Ovary (tissue), 7 donors: ENCODE measurements at regions not wholly inside any gene's neighbourhood (a gene's known extent, or its start where the extent isn't known, plus 50 kb on each side); places are given as distances from the start of the nearest gene placed in this dataset.

Source experiments
- DNase-seq, 5 donors: peaks; one replicate each; pipeline ENCODE4 v3.0.0-alpha.2; 2019 to 2020
- H3K27ac ChIP-seq, 2 donors: fragments of 200-600 bp; one replicate each; pipeline versions ENCODE4 v1.5.1 to v1.8.0; 2019 to 2022
- H3K27me3 ChIP-seq: fragments of 200-600 bp; one replicate; pipeline ENCODE4 v1.8.0; 2022
- H3K36me3 ChIP-seq: fragments of 200-600 bp; sonication (generic); one replicate; pipeline ENCODE4 v1.5.1; 2019
- H3K4me1 ChIP-seq: one replicate; pipeline ENCODE4 v1.8.1; 2013; ENCODE audit warnings: mild to moderate bottlenecking, moderate library complexity; ENCODE audit not compliant: insufficient read depth
- H3K4me3 ChIP-seq: fragments of 200-600 bp; sonication (generic); one replicate; pipeline ENCODE4 v1.5.1; 2017
- H3K9me3 ChIP-seq, 2 donors: fragments of 200-600 bp in 1 of 2; sonication (generic) in 1 of 2; one replicate each; pipeline versions ENCODE4 v1.5.1 to v1.8.1; 2013 to 2019; ENCODE audit warnings: mild to moderate bottlenecking in 1 of 2, moderate library complexity in 1 of 2
- CTCF ChIP-seq, 3 donors: fragments of 450-650 bp in 2 of 3; fragments of 200-600 bp in 1 of 3; IDR thresholded peaks; one replicate each; pipeline versions ENCODE4 v1.5.1 to v1.8.0; 2016 to 2022; ENCODE audit warnings: antibody characterized with exemption in 3 of 3, mild to moderate bottlenecking in 1 of 3
- EP300 ChIP-seq: sonication (generic); formaldehyde crosslinking; IDR thresholded peaks from one replicate; pipeline ENCODE4 v1.6.1; 2017; ENCODE audit warnings: antibody characterized with exemption
- POLR2A ChIP-seq: fragments of 450-650 bp; IDR thresholded peaks from one replicate; pipeline ENCODE4 v1.6.1; 2017; ENCODE audit warnings: antibody characterized with exemption, mild to moderate bottlenecking, moderate library complexity
- WGBS, 3 donors: extraction: QIAGEN DNeasy Blood & Tissue Kit in 1 of 3; methylation state at CpG; one replicate each; pipeline versions ENCODE4 v1.1.5 to v1.1.7; 2013 to 2017; 5-methylcytosine and 5-hydroxymethylcytosine counted together
- intact Hi-C, 4 donors: fragments of 100-400 bp; cut with DNase I; formaldehyde crosslinking; loops; one replicate each; pipeline versions ENCODE4 v1.11.0 to v1.15.1; 2022 to 2023
- donor health status: DM: no; HTN: no; CAD: no; lungs with moderate emphysema.
- donor health status: DM: no; HTN: no; CAD: no.
- donor health status: Bipolar disorder and iron deficiency.
- donor health status: DM: no; HTN: no; CAD: no.
- donor health status: DM: yes; HTN: yes; CAD: no.

GRCh38 chr9:7977586-7977985, 178.0 kb upstream of the DMAC1 start:
- intact Hi-C loops, result no loop called here
- Histone ChIP-seq H3K9me3 (no peaks in the 10 kb centered on the region), H3K4me3 (no peak overlapping the region), H3K36me3 (no peaks in the 10 kb centered on the region), H3K27me3 (no peaks in the 10 kb centered on the region), H3K4me1 (no peaks in the 10 kb centered on the region), H3K27ac (no peak overlapping the region)
- DNase-seq, result no peak
- TF ChIP-seq POLR2A, result no peak
- TF ChIP-seq EP300, result no peak
- no peak for TF ChIP-seq CTCF (IDR thresholded peaks at IDR 0.05)
- 72 to 82% (median 74%) methylated on average over 5 of the region's 5 CpGs for WGBS, 3 donors

DNA sequence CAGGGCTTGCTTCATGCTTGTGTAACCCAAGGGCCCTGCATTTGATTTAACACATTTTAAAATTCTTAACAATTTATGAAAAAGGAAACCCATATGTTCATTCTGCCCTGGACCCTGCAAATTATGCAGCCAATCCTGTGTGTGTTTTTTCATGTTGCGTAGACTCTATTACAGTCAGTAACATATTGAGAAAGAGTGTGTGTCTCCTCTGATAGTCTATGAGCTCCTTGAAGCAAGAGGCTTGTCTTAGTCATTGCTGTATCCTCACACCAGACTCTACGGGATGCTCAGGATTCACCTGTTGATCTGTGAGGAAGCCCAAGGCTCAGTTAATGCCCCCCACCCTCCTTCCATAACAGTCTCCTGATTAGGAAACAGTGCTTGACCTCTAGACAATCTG, 177.3 kb upstream of the DMAC1 start:
- no peaks in the 10 kb centered on the region for H3K36me3 ChIP-seq
- intact Hi-C loops, result no loop called here
- no peak for TF ChIP-seq CTCF (IDR thresholded peaks at IDR 0.05)
- TF ChIP-seq POLR2A, result no peak
- TF ChIP-seq EP300, result no peak

GRCh38 chr9:7976167-7976755, 176.7 kb upstream of the DMAC1 start:
- Histone ChIP-seq H3K4me1 (no peaks in the 10 kb centered on the region), H3K9me3 (no peaks in the 10 kb centered on the region), H3K4me3 (no peak overlapping the region), H3K36me3 (no peaks in the 10 kb centered on the region), H3K27me3 (no peaks in the 10 kb centered on the region), H3K27ac (no peak overlapping the region)
- intact Hi-C loops, result no loop called here
- no peak for DNase-seq
- 60 to 67% (median 60%) methylated on average over 4 of the region's 4 CpGs for WGBS, 3 donors
- TF ChIP-seq EP300 (no peak), POLR2A (no peak), CTCF (IDR thresholded peaks at IDR 0.05) (no peak)

More for the DNA sequence above, 177.3 kb upstream of the DMAC1 start:
- Histone ChIP-seq H3K27me3 (no peaks in the 10 kb centered on the region), H3K27ac (no peak overlapping the region), H3K9me3 (no peaks in the 10 kb centered on the region), H3K4me1 (no peaks in the 10 kb centered on the region), H3K4me3 (no peak overlapping the region)
- 91 to 100% (median 91%) methylated on average over 2 of the region's 2 CpGs for WGBS, 3 donors
- DNase-seq, result no peak

DNA sequence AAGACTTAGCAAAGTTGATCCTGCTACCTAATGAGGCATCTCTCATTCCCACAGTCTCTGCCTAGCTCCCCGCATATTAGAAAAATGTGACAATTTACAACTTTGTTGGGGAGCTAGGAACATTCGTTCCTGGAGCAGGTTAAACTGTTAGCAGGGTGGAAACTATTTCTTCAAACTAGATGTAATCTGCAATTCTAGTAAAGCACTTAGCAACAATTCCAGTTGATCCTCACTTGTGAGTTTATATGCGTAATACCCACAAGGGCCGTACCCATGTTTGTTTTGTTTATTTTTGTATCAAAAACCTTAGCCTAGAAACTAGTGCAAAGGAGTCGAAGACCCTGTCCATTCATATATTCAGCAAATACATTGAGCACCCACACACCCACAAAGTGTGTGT, 175.8 kb upstream of the DMAC1 start:
- Histone ChIP-seq H3K9me3 (no peaks in the 10 kb centered on the region), H3K4me3 (no peak overlapping the region), H3K36me3 (no peaks in the 10 kb centered on the region), H3K27ac (no peak overlapping the region), H3K27me3 (no peaks in the 10 kb centered on the region), H3K4me1 (no peaks in the 10 kb centered on the region)
- TF ChIP-seq POLR2A (no peak), EP300 (no peak), CTCF (IDR thresholded peaks at IDR 0.05) (no peak)
- 93 to 96% (median 93%) methylated on average over 5 of the region's 5 CpGs for WGBS, 3 donors
- no peak for DNase-seq
- intact Hi-C loops, result no loop called here
